AML-193 (cell line): ENCODE measurements at regions not wholly inside any gene's neighbourhood (a gene's known extent, or its start where the extent isn't known, plus 50 kb on each side); places are given as distances from the start of the nearest gene placed in this dataset.

ENCODE experiments used
- DNase-seq, 2 experiments: peaks; one replicate each; lab custom pipeline; 2025; lab: John Stamatoyannopoulos, UW

DNA sequence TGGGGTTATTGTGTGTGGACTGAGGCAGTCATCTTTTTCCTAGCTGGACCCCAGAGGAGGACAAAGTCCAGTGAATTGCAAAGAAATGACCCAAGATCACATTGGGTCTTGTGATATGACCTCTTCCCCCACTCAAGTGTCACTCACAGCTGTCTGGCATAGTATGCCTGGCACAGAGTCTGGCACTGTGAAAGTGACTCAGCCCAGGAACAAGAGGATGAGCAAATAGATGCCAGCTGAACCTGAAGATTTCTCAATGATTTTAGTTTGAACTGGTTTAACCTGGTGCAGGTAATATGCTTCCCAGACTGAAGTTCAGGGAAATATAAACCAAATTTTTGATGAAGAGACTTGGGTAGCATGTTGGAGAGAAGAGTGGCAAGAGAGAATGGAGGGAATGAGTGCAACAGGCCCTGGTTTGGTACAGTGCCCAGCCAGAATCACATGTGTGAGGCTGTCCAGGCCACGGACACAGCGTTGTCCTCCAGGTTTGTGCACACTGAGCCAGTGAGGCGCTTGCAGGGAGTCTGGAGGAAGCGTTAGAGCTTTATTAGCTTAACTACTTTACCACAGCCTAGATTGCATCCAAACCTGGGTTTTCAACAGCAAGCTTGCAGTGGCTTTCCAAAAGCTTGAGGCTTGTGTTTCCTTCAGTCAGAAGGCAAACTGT lies 332.9 kb downstream of the NUAK1 start:
- DNase-seq: no peak

DNA sequence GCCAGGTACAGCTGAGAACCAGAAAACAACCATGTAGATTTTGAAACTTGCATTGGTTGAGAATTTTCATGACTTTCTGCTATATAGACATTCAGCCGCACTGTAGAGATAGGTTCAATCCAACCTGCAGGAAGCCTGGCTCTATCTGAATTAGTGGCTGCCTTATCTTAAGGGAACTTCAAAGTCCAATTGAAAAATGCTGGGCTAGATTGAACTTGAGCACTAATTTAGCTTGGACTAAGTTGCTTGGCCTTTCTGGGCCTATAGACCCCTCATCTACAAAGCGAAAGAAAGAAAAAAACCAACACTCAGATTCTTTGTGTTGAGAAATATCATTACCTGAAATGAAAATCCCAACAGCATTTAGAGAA lies 332.4 kb downstream of the NUAK1 start:
- DNase-seq: no peak

DNA sequence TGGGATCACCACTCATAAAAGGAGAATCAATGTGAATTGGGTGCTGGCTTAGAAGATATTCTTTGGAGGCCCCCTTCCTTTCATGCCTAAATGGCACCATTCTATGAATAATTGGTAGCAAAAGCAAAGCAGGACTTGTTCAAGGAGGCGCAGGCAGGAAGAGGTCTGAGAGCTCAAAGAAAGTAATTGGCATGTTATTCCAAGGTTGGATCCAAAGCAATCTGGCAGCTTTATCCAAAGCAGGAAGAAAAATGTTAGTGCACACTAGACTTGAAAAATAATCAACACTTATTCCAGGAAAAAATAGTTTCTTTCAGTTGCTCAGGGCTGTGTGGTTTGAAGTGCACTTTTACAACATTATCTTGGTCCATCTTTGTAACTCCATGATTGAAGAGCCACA lies 326.4 kb downstream of the NUAK1 start:
- no peak for DNase-seq

DNA sequence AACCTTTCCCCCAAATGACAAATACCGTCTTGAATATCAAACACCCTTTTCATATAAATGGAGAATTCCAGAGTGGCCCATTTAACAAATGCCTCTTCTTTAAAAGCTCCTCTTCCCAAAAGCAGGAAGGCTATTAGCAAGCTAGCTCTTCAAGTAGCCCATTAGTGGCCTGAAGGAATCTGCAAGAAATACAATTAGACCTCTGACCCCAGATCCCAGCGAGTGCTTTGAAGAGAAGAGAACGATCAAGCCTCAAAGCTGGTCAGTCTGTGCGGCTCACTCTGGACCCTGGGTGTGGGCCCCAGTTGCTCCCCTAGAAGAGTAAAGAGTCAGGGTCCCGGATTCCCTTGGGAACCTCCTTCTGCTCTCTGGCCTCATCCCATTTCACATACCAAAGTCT lies 325.6 kb downstream of the NUAK1 start:
- DNase-seq: no peak

DNA sequence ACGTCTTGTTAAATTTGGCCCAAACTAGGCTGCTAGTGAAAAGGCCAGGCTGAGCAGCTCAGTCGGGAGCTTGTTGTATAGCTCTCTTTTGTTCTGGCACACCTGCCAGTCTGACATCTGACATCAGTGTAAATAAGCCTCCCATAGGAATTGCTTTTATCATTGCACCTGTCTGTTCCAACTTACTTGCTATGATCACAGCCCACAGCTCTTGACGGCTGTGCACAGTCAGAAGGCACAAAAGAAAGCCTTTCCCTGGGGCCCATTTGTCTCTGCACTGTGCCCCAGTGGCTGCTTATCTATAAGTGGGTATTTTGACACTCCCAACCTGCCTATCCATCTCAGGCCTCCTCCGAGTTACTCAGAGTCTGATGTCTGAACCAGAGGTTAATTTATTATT lies 324.5 kb downstream of the NUAK1 start:
- no peak for DNase-seq

DNA sequence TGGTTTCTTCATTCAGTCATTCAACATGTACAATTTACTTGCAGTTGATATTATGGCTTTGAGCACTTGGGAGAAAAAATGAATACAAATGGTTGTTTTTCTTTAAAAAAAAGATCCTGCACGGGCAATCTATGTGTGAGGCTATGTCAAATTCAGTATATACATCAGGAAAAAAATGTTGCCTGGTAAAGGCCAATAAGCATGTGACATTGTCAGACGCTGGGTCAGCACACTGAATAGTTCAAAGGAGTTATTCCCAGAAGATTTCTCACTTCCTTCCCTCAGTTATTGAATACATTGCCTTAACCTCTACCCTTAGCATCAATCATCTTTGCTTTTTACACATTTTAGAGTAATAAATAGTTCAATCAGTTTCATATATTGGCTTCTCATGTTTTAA lies 319.2 kb downstream of the NUAK1 start:
- DNase-seq: no peak

DNA sequence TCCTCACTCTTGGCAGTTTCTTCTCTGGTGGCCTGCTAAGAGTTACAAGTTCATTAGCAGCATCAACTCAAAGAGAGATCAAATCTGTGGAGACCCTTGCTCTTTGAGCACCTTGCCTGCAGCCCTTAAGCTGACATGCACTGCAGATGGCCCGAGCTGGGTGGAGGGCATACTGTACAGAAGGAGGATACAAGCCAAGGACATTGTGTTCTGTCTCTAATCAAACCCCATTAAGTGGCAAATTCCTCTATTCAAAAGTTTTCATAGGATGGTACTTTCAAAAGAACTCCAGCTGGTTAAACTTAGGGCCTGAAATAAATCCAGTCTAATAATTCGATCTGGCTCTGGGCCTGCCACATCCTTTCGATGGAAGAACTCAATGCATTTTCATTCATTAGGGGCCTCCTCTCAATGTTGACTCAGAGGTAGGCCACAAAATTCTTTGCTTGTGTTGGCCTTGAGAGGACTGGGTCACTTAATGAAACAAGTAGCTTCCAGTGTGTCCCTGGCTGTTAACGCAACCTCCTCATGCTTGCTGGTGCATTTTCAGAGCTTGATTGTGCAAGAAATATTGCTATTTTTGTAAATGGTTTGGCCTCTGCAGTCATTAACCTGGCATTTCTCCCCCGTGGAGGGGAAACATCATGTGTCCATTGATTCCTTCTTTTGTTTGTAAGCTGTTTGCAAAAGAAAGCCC lies 318.2 kb downstream of the NUAK1 start:
- no peak for DNase-seq

DNA sequence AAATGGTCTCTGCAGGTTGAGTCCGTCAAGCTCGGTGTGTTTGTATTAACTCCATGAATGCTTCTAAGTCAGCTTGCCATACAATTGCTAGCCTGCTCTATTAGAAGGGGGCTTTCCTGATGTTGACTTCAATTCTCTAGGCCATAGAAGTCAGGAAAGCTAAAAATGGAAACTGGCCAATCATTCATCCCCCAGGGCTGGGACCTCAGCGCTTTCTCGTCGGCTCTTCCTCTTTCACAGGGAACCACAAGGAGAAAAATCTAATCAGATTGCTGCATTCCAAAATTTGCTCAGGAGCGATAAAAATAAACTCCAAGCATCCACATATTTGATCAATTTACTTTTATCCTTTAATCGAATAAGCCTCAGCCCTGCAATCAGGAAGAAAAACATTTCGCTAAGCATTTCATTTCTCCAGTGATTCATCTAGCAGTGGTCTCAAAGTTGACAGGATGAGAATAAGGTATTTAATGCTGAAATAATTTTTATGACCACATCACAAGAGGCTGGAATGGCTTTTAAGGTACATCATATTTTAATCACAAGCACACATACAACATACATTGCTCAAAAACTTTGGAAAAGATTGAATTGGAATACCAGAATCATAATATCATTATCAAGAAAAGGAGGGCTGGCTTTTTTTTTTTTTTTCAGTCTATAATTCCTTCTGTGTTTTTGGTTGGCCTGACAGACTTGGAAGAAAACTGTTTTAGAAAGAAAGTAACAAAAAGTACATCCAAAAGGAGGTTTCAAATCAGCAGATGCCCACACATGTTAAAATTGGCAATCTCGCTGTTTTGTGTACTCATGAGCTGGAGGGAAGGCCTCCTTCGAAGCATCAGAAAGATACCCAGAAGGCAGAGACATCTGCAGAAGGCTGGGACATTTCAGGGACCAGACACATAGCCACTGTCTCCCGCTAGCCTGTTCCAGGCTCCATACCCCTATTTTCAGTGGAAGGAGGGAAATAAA lies 316.3 kb downstream of the NUAK1 start:
- no peak for DNase-seq

DNA sequence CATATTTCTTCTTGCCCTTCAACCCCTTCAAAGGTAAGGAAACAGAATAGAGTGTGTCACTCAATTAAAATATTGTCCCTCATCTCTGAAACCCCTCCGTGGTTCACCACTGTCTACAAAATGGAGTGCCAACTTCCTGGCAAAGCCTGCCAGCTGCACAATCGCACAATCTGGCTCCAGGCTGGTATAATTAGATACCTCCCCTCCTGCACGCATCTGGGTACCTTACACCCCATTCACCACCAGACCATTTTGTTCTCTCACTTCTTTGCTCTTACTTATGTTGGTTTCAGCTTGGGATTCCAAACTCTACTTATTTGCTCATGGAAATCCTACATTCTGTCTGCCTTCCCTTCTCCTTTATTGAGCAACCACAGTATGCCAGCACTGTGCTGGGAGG lies 314.9 kb downstream of the NUAK1 start:
- DNase-seq: no peak

DNA sequence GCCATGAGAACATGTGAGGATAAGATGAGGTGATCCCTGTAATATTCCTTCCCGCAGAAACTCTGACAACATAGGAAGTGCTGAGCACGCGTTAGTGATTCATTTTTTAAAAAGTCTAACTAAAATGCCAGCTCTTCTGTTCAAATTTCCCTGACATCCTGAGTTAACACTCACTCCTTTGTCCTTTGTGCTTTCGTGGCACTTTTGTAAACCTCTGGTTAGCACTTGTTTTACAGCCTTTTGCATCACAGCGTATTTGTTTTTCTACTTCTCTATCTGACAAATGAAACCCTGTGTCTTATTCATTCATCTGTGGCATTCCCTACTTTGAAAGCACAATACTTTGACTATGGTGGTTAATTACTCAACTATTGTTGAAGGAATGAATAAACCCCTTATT lies 313.6 kb downstream of the NUAK1 start:
- no peak for DNase-seq

DNA sequence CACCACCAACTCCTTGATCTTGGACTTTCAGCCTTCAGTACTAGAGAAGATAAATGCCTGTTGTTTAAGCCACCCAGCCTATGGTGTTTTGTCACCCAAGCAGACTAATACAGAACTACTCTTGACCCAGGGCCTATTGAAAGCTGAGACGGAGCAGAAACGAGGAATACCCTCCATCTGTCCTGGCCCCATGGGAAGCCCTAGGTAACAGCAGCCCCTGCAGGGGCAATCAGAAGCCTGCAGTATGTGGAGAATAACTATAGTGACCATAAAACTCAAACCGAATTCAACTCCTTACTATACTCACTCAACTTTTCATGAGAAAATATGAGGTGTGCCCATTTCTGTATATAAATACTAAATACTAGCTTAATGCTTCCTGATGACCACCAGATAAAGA lies 307.4 kb downstream of the NUAK1 start:
- no peak for DNase-seq

DNA sequence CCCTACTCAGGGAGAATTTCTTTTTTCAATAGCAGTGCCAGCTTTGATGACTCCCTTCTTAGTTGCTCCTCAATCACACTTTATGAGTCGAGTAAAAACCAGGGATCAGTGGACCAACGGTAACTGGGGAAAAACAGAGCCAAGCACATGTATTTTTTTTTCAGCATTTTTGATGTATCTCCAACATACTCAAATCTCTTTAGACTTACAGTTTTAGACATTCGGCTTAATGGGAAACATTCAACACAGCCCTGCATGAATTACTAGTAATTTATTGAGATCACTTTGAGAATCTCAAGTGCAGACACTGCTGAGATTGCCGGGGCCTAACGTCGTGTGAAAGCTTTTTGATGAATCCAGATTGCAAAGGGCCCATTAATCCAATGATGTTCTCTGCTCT lies 306.7 kb downstream of the NUAK1 start:
- no peak for DNase-seq

DNA sequence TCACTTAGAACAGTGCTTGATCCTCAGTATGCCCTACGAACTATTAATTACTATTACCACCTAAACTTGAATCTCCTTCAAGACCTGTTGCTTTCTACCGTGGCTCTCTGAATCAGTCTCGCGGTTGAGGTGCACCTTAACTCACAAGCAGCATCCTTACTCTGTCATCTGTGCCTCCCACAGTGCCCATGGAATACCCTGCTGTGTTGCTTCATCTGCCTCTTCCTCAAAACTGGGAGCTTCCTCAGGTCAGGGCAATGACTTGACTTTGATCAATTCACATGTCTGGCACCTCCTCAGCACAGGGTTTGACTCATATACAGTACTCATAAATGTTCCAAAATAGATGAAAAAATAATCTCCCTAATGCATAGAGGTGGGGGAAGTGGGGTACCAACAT lies 305.9 kb downstream of the NUAK1 start:
- DNase-seq: no peak

DNA sequence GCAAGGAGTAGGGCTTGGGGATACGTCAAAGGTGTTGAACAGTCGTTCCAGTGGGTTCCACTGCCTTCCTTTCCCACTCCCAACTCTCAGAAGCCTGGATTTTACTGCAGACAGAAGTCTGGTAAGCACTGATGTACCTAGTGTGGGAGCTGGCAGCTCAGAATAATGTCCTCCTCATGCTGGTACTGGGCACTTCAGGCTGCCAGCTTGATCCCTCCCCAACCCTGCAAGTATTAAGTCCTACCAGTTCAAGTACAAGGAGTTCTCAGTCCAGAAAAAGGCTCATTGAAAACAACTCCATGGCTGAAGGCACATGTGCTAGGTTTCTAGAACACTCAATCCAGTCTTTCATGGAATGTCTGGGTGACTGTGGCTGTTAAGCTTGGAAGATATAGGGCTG lies 304.3 kb downstream of the NUAK1 start:
- DNase-seq: no peak

DNA sequence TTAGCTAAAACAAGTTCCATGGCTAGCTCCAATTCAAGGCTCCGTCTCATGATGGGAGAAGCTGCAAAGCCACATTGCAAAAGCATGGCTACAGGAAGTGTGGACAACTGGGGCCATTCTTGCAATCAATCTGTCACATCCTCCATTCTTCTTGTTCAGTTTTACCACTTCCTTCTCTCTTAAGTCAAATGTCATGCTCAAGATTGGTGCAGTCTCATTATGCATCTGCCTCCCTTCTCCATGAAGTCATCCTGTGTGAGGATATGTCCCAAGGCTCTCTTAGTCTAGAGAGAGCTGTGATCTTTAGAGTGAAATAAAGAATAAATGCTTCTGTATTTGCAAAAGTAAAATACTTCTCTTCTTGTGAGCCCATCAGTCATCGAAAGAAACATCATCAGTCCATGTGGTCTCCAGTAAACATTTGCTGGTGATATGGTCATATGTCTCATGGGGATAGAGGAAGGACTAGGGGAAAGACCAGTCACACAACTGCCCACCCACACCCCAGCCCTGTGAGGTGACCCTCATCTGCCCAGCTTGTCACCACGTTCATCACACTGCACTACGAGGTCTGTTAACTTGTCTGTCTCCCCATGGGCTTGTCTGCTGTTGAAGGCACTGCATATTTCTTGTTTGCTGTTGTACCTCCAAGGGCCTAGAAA lies 303.0 kb downstream of the NUAK1 start:
- peak; percentile 46 to 52 for DNase-seq

DNA sequence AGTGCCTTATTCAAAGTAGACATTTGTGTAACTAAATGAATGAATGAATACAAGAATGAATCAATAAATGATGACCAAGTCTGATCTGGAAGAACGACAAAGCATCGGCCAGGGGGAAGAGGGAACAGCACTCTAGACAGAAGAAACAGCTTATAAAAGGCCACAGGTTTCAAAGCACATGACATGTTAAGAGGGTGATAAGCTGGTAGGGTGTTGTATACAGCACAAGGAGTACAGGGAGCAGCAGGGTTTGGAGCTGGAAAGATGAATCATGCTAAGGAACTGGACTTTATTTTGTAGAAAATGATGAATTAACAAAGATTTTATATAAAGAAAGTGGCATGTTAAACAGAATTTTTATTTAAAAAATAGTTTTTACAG lies 302.5 kb downstream of the NUAK1 start:
- DNase-seq: no peak

DNA sequence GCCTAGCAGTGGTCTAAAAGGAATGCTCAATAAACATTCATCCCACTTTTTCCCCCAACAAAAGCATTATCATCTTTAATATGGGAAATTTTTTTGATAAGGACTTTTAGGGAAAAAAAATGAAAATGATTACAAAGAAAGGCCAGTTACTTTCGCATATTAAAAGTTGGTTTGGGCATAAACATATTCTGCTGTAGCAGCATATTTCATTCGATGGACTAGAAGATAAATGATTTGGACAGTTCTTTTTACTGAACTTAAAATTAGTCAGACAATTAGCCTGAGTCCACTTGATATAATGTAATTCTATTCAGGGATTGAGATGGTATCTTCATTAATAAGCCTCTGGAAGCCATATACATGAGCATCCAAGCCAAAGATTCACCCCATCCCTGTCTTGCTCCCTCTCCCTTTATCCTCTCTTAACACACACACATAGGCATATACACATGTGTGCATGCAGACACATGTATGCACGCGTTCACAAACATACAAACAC lies 299.1 kb downstream of the NUAK1 start:
- DNase-seq: no peak

DNA sequence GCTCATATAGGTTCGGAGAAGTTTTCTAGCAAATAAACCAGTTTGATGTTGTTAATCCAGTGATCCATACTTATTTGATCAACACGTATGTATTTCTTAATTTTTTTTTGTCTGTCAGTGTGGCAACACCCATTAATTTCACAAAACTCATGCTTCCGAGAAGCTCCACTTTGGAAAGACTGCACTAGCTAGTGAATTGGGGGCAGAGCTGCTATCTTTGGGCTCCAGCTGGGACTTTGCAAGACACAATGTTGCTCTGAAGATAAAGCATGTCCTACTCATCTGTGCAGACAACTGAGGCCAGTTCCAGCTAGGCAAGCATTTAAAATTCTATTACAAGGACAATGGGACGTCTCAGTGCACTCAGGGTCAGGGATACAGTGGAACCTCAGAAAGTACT lies 298.4 kb downstream of the NUAK1 start:
- DNase-seq: no peak

DNA sequence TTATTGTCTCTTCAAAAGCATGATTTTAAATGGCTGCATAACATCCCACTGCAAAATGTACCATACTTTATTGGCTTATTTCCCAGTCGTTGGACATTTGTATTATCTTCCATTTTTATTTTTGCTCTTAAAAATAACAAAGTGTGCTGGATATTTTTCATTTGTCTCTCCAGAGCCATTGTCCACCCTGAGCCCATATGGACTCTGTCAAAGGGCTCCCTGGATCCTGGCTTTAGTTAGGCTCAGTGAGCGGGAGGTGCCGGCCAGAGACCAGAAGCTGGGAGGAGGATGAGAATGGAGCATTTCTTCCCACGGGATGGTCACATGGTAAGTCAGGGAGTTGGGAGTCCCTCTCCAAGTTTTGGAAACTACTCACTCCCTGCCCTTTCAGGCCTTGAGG lies 296.9 kb downstream of the NUAK1 start:
- no peak for DNase-seq

DNA sequence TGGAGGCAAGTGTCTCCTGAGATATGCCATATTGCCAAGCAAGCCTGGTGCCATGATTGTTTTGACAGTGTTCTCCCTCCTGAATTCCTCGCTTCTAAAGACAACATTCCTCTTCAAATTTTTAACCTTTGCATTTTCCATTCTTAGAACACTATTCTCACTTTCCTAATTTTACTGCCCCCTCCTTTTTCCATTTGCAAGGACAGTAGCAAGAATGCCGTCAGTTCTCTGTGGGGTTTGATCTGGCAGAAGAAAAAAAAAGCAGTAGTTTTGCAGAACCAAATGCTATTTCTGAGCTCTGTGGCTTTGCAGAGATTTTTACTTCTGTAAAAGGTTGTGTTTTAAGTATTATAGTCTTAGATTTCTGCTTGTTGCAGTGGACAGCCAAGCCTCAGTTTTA lies 295.2 kb downstream of the NUAK1 start:
- no peak for DNase-seq

DNA sequence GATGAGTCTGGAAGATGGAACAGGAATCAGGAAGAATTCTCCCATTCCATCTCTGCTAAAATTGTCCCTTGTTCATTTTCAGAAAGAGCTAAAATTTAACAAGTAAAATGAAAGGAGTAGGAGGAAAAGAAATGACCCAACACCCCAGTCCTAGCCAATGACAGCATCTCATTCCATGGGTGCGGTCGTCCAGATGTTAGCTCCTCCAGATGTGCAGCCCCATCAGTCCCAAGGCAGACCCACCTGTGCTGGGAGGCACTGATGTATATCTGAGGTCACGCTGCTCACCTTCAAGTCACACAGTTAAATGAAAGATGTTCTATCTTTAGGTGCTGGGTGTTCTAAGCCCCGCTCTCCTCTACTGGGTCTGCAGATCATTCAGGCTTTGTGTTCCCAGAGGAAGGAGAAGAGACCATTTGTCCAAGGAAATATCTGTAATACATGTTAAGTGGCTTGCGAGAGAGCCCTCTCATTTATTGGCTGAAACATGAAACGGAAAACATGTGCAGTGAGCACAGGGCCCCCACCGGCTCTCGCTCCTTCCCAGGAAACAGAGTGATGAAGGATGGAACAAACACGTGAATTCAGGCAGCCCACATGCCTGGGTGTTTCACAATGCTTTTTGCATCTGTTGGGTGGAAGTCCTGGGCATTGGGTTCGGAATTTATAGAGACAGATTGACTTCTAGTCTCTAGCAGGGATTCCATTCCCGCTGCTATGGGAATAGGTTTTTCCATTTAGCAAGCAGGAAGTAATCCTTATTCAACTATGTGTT lies 294.6 kb downstream of the NUAK1 start:
- no peak for DNase-seq

DNA sequence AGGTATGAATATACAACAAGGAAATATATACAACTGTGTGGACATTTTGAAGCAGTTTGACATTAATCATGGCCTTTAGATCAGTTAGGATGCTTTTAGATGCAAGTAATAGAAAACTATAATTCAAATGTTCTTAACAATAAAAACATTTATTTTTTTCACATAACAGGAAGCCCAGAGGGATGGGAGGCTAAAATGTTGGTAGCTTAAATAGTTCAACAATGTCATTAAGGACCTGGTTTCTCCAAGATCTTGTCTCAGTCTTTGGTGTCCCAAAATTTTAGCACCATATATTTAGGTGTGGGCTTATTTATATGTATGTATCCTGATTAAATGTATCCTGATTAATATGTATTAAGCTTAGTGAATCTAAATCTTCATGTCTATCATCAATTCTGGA lies 292.4 kb downstream of the NUAK1 start:
- no peak for DNase-seq
